Epithelial cell of proximal tubule (primary cell): ENCODE measurements at regions not wholly inside any gene's neighbourhood (a gene's known extent, or its start where the extent isn't known, plus 50 kb on each side); places are given as distances from the start of the nearest gene placed in this dataset.

ENCODE experiments used
- DNase-seq: peaks from one replicate; pipeline ENCODE4 v3.0.0-alpha.2; 2011; ENCODE audit warnings: low read depth
- H3K4me3 ChIP-seq: 2 replicates; pipeline ENCODE4 v1.5.1; 2011; ENCODE audit warnings: low read depth, mild to moderate bottlenecking, low read length
- TF ChIP-seq, protein P1 (sequence below): conservative IDR thresholded peaks from 2 replicates; pipeline ENCODE4 v1.5.1; 2012; ENCODE audit warnings: low read depth, mild to moderate bottlenecking, low read length

DNA sequence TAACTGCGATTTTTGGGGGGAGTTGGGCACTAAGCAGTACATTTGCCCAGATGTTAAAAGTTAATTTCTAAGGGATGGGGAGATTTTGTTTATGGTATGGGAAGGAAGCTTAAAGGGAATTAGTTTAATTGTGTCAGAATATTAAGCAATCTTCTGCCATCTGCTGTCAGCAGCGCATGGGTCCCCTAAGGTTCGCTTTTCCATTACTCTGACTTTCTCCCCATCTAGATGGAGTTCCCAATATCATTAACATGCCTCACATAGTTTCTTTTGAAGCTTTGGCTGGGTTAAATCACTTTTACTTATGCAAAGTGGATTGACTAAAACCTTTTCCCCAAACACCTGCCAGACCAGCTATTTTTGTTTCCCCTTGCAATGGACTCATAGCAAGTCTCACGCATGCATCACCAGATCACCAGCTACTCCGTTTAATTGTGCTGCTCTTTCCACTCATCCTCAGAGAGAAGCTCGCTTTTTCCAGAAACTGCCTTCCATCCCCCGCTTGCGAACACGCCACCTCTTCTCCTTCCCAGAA is 172.7 kb downstream of the FAT3 start:
- DNase-seq, result no peak
- no peak overlapping the region for H3K4me3 ChIP-seq
- TF ChIP-seq, protein P1, sequence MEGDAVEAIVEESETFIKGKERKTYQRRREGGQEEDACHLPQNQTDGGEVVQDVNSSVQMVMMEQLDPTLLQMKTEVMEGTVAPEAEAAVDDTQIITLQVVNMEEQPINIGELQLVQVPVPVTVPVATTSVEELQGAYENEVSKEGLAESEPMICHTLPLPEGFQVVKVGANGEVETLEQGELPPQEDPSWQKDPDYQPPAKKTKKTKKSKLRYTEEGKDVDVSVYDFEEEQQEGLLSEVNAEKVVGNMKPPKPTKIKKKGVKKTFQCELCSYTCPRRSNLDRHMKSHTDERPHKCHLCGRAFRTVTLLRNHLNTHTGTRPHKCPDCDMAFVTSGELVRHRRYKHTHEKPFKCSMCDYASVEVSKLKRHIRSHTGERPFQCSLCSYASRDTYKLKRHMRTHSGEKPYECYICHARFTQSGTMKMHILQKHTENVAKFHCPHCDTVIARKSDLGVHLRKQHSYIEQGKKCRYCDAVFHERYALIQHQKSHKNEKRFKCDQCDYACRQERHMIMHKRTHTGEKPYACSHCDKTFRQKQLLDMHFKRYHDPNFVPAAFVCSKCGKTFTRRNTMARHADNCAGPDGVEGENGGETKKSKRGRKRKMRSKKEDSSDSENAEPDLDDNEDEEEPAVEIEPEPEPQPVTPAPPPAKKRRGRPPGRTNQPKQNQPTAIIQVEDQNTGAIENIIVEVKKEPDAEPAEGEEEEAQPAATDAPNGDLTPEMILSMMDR, result no peak

DNA sequence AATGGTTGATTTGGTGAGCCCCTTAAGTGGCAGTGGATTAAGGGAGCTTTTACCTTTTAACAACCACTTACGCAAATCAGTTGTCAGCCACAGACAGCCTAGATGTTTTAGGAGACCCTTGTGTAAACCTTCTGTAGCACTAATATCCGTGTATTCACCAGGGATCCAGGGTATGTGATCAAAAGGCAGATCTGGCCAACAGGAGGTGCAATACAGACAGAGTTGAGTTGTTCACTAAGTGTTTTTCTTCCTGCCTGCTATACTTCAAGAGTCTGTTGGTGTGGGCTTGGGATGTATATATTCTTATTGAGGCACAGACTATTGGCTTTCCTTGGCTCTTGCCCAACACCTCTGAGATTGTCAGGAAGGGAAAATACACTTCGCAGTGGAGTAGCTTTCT is 175.1 kb downstream of the FAT3 start:
- DNase-seq, result no peak
- TF ChIP-seq, protein P1, result peak; percentile 30
- no peak overlapping the region for H3K4me3 ChIP-seq

DNA sequence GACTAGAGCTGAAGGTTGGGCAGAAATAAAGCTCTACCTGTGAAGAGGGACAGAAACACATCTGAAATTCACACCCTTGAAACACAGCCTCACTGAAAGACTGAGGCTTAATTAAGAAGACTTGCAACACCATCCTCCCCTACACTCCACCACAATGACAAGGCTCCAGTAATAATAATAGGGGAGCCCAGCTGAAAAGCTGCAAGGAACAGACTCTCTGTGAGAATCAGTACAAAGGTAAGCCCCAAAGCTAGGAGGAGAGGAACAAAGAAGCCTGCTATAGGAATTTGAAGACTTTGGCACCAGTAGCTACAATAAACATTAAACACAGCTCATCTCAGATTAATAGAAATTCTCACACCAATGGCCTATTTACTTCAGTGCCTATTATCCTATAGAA is 176.9 kb downstream of the FAT3 start:
- TF ChIP-seq, protein P1, result no peak
- H3K4me3 ChIP-seq, result no peak overlapping the region
- DNase-seq, result no peak

DNA sequence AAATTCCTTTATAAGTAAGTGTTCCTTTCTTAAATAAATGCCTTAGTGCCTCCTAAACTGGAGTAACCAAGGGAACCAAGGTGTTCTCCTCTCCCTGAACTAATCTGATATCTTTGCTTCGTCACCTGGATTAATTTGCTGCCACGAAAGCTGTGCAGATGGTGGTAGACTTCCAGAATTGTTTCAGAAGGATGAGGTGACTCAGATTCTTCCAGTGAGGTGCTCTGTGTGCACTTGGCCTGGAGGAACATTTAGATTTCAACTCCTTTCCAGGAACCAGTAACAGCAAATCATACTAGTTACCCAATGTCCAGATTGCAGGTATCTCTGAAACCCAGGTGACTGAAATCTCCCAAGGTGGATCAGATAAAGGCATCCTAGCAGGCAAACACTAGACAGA is 181.9 kb downstream of the FAT3 start:
- DNase-seq, result no peak
- H3K4me3 ChIP-seq, result no peak overlapping the region
- TF ChIP-seq, protein P1, result no peak

DNA sequence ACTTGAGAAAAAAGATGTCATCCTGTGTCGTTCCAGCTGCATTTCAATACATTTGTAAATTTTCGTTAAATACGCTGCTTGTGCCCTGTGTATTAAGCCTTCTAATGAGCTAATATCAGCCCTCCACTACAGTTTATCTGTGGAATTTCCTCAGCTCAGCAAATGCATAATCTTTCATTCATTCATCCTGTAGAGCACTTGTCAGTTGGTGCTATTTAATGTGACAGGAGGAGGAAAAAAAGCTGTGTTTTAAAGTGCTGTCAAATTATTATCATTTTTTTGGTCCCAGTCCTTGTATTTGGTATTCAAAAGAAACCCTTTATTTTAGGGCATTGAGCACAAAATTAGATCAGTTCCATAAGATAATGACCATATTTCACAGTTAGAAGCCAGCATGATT is 184.7 kb downstream of the FAT3 start:
- no peak overlapping the region for H3K4me3 ChIP-seq
- no peak for DNase-seq
- TF ChIP-seq, protein P1, result no peak

DNA sequence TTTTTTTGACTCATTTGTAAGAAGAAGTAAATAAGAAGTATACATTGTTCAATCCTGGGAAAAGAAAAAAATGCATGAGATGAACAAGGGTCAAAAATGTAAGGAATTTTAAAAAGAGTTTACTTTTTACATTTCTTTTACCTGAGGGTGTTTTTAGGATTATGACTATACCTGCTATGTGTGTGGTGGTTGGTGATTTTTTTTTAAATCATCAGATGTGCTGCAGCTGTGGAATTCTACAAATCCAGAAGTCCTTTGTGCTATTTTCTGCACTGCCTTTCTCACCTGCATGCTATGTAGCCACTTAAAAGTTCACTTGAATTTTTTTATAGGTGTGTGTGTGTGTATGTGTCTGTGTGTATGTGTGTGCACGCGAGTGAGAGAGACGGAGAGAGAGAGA is 185.3 kb downstream of the FAT3 start:
- H3K4me3 ChIP-seq, result no peak overlapping the region
- TF ChIP-seq, protein P1, result no peak
- no peak for DNase-seq

DNA sequence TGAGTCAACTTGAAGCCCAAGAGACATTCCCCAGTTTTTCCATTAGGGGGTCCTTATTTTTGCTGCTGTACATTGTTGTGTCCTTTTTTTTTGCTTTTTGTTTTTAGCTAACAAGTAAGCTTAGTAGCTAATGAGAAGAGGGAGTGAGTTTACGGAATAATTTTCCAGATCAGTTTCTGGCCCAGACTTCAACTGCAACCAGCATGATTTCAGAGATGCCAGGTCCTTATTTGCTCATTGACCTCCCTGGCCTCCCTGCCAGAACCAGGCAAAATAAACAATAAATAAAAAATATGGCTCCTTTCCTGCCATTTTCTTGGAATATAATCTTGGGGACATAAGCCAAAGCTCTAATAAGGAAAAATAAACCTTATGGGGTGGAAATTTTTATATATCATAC is 185.9 kb downstream of the FAT3 start:
- no peak overlapping the region for H3K4me3 ChIP-seq
- DNase-seq, result no peak
- TF ChIP-seq, protein P1, result no peak
